HEK293T (cell line): ENCODE measurements at regions not wholly inside any gene's neighbourhood (a gene's known extent, or its start where the extent isn't known, plus 50 kb on each side); places are given as distances from the start of the nearest gene placed in this dataset.

Experiments
- CTCF ChIA-PET: fragments of 350-600 bp; formaldehyde crosslinking; extraction: SDS; loops from one replicate; lab custom pipeline; 2021; ENCODE audit warnings: antibody characterized with exemption, inconsistent platforms; lab: Yijun Ruan, JAX
- POLR2A ChIA-PET: fragments of 350-600 bp; formaldehyde crosslinking; extraction: SDS; loops from one replicate; lab custom pipeline; 2020; ENCODE audit warnings: antibody characterized with exemption, inconsistent platforms; lab: Yijun Ruan, JAX
- DNase-seq: peaks from one replicate; pipeline ENCODE4 v3.0.0; 2012; ENCODE audit warnings: mixed read lengths; ENCODE audit errors: extremely low spot score
- ARNT ChIP-seq: fragments of 450-650 bp; IDR thresholded peaks from 2 replicates; pipeline ENCODE4 v1.6.1; 2017; ENCODE audit warnings: mild to moderate bottlenecking
- BHLHE40 ChIP-seq: fragments of 450-650 bp; IDR thresholded peaks from 2 replicates; pipeline ENCODE4 v1.6.1; 2016; ENCODE audit warnings: mild to moderate bottlenecking, moderate library complexity, borderline replicate concordance
- CTBP1 ChIP-seq: fragments of 450-650 bp; IDR thresholded peaks from 2 replicates; pipeline ENCODE4 v1.6.1; 2016; ENCODE audit warnings: borderline replicate concordance
- ELF4 ChIP-seq: fragments of 450-650 bp; IDR thresholded peaks from 2 replicates; pipeline ENCODE4 v1.6.1; 2017; ENCODE audit warnings: antibody characterized with exemption
- FOXA1 ChIP-seq: fragments of 450-650 bp; IDR thresholded peaks from 2 replicates; pipeline ENCODE4 v1.6.1; 2016; ENCODE audit warnings: mild to moderate bottlenecking
- FOXK2 ChIP-seq: fragments of 450-650 bp; IDR thresholded peaks from 2 replicates; pipeline ENCODE4 v1.6.1; 2016; ENCODE audit warnings: mild to moderate bottlenecking
- FOXM1 ChIP-seq: fragments of 450-650 bp; IDR thresholded peaks from 2 replicates; pipeline ENCODE4 v1.6.1; 2017; ENCODE audit warnings: mild to moderate bottlenecking, borderline replicate concordance
- HDGF ChIP-seq: fragments of 450-650 bp; IDR thresholded peaks from 2 replicates; pipeline ENCODE4 v1.6.1; 2017; ENCODE audit warnings: antibody characterized with exemption, borderline replicate concordance
- L3MBTL2 ChIP-seq: fragments of 450-650 bp; conservative IDR thresholded peaks from 2 replicates; pipeline ENCODE4 v1.6.1; 2016; ENCODE audit warnings: mild to moderate bottlenecking
- LEF1 ChIP-seq: fragments of 450-650 bp; IDR thresholded peaks from 2 replicates; pipeline ENCODE4 v1.6.1; 2017; ENCODE audit warnings: mild to moderate bottlenecking, borderline replicate concordance
- NFRKB ChIP-seq: fragments of 450-650 bp; IDR thresholded peaks from 2 replicates; pipeline ENCODE4 v1.6.1; 2016; ENCODE audit warnings: mild to moderate bottlenecking, moderate library complexity
- PKNOX1 ChIP-seq: fragments of 450-650 bp; IDR thresholded peaks from 2 replicates; pipeline ENCODE4 v1.6.1; 2016
- SP1 ChIP-seq: fragments of 450-650 bp; IDR thresholded peaks from 2 replicates; pipeline ENCODE4 v1.6.1; 2017
- SUZ12 ChIP-seq: fragments of 450-650 bp; IDR thresholded peaks from 2 replicates; pipeline ENCODE4 v1.6.1; 2016; ENCODE audit warnings: mild to moderate bottlenecking
- TARDBP ChIP-seq: fragments of 450-650 bp; IDR thresholded peaks from 2 replicates; pipeline ENCODE4 v1.6.1; 2016
- ZNF384 ChIP-seq: fragments of 450-650 bp; IDR thresholded peaks from 2 replicates; pipeline ENCODE4 v1.6.1; 2016

- ChIA-PET POLR2A (no interaction called here), CTCF (interaction anchor here (0.6 kb wide), 1 partner anchor 37 kb away, joined by 3 read pairs; no protein-coding TSS in a partner anchor)
- DNase-seq: no peak
- no peak for TF ChIP-seq PKNOX1
- no peak for TF ChIP-seq ARNT
- TF ChIP-seq FOXK2: no peak
- TF ChIP-seq SUZ12: no peak
- no peak for TF ChIP-seq ZNF384
- TF ChIP-seq HDGF: no peak
- TF ChIP-seq FOXM1: no peak
- TF ChIP-seq SP1: no peak
- TF ChIP-seq BHLHE40: no peak
- no peak for TF ChIP-seq L3MBTL2
- no peak for TF ChIP-seq CTBP1
- no peak for TF ChIP-seq LEF1
- TF ChIP-seq ELF4: no peak
- TF ChIP-seq TARDBP: no peak
These were observed 549.7 kb upstream of the TENM3 start for GRCh38 chr4:181693517-181693916.

DNA sequence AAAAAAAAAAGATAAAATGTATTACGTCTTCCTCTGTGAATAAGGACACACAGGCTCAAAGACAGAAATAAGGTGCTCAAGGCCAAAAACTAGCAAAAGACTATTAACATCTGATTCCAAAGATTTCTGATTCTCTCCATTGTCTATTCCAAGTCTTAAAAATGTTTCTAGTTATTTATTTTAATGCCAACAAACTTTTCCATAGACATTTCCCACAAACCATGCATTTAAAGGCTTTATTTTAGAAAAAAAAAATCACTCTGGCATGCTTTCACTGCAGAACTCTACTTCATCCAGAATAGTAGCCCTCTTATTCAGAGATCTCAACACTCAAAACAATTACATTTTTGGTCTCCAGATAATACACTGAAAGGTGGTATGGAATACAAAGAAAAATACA lies 545.0 kb upstream of the TENM3 start:
- CTCF ChIA-PET: no interaction called here
- DNase-seq: no peak
- POLR2A ChIA-PET: no interaction called here
- TF ChIP-seq FOXA1: no peak
- TF ChIP-seq ELF4: no peak
- TF ChIP-seq CTBP1: no peak
- TF ChIP-seq FOXM1: no peak

GRCh38 chr4:181701214-181701613 lies 542.0 kb upstream of the TENM3 start:
- POLR2A ChIA-PET: no interaction called here
- CTCF ChIA-PET: interaction anchor here (0.7 kb wide), 1 partner anchor 20 kb away, joined by 4 read pairs; no protein-coding TSS in a partner anchor
- DNase-seq: no peak
- TF ChIP-seq SP1: no peak
- TF ChIP-seq FOXK2: no peak
- TF ChIP-seq HDGF: no peak
- no peak for TF ChIP-seq L3MBTL2
- TF ChIP-seq ARNT: no peak
- TF ChIP-seq FOXA1: no peak
- no peak for TF ChIP-seq BHLHE40
- no peak for TF ChIP-seq PKNOX1
- TF ChIP-seq NFRKB: no peak
- no peak for TF ChIP-seq TARDBP

GRCh38 chr4:181701894-181702293 lies 541.3 kb upstream of the TENM3 start:
- ChIA-PET POLR2A (no interaction called here), CTCF (no interaction called here)
- TF ChIP-seq ZNF384 (no peak), CTBP1 (no peak), BHLHE40 (no peak), SUZ12 (no peak), LEF1 (no peak), FOXM1 (no peak), NFRKB (no peak), FOXK2 (no peak), SP1 (no peak), PKNOX1 (no peak), TARDBP (no peak)
- no peak for DNase-seq

GRCh38 chr4:181702864-181703495 lies 540.2 kb upstream of the TENM3 start:
- no peak for DNase-seq

More at GRCh38 chr4:181702864-181703495, 540.2 kb upstream of the TENM3 start:
- CTCF ChIA-PET: no interaction called here
- POLR2A ChIA-PET: no interaction called here
- TF ChIP-seq BHLHE40 (no peak), NFRKB (no peak), ZNF384 (no peak), ELF4 (no peak), TARDBP (no peak), SUZ12 (no peak), PKNOX1 (no peak), SP1 (no peak), L3MBTL2 (no peak), FOXA1 (no peak), FOXM1 (no peak), ARNT (no peak)
